PC-3 (cell line): ENCODE measurements at regions not wholly inside any gene's neighbourhood (a gene's known extent, or its start where the extent isn't known, plus 50 kb on each side); places are given as distances from the start of the nearest gene placed in this dataset.

ENCODE experiments used
- ATAC-seq: fragments of 200-7000 bp; cut with Tn5 transposase; 2 replicates; pipeline ENCODE4 v1.9.1; 2020; ENCODE audit warnings: mild to moderate bottlenecking, moderate library complexity
- BruUV-seq: library from RNA; stranded (reverse); fragments of 400-500 nt; replicated peaks from 2 replicates; lab custom pipeline; 2021; lab: Mats Ljungman, UMichigan
- CTCF ChIA-PET: fragments of 300-600 bp; sonication (Branson Sonifier 250); formaldehyde crosslinking; loops from one replicate; lab custom pipeline; 2022; ENCODE audit warnings: antibody characterized with exemption; lab: Charles Lee
- POLR2A ChIA-PET: fragments of 300-600 bp; sonication (Branson Sonifier 250); formaldehyde crosslinking; loops from one replicate; lab custom pipeline; 2022; ENCODE audit warnings: antibody characterized with exemption; ENCODE audit not compliant: unreplicated experiment; lab: Charles Lee
- DNase-seq: peaks from one replicate; pipeline ENCODE4 v3.0.0-alpha.2; 2015
- H2AFZ ChIP-seq: fragments of 300-600 bp; sonication (generic); 2 replicates; pipeline ENCODE4 v1.6.0; 2016; ENCODE audit warnings: antibody characterized with exemption, low read length
- H3F3A ChIP-seq: fragments of 300-600 bp; sonication (generic); one replicate; pipeline ENCODE4 v1.6.0; 2017; ENCODE audit warnings: antibody characterized with exemption, low read length, control low read depth, mild to moderate bottlenecking; ENCODE audit not compliant: unreplicated experiment
- H3K27ac ChIP-seq: fragments of 300-600 bp; sonication (generic); 2 replicates; pipeline ENCODE4 v1.5.1; 2016; ENCODE audit warnings: mild to moderate bottlenecking, low read length
- H3K27me3 ChIP-seq: fragments of 300-600 bp; sonication (generic); 2 replicates; pipeline ENCODE4 v1.6.1; 2016; ENCODE audit warnings: low read length, mixed read lengths
- H3K36me3 ChIP-seq: fragments of 300-600 bp; sonication (generic); 2 replicates; pipeline ENCODE4 v1.6.1; 2016; ENCODE audit warnings: low read depth, mixed run types, low read length, mixed read lengths
- H3K4me1 ChIP-seq: fragments of 300-600 bp; sonication (generic); 2 replicates; pipeline ENCODE4 v1.5.1; 2016; ENCODE audit warnings: low read length; ENCODE audit not compliant: insufficient read depth
- H3K4me2 ChIP-seq: fragments of 300-600 bp; sonication (generic); 2 replicates; pipeline ENCODE4 v1.6.0; 2016; ENCODE audit warnings: low read length
- H3K4me3 ChIP-seq: fragments of 300-600 bp; sonication (generic); 2 replicates; pipeline ENCODE4 v1.5.1; 2016; ENCODE audit warnings: mild to moderate bottlenecking, low read length, mixed read lengths
- H3K79me2 ChIP-seq: fragments of 300-600 bp; sonication (generic); 2 replicates; pipeline ENCODE4 v1.6.1; 2017; ENCODE audit warnings: low read length, mixed read lengths
- H3K9ac ChIP-seq: fragments of 300-600 bp; sonication (generic); 2 replicates; pipeline ENCODE4 v1.6.0; 2016; ENCODE audit warnings: mild to moderate bottlenecking, low read length
- H3K9me2 ChIP-seq: fragments of 300-600 bp; sonication (generic); replicated peaks from 2 replicates; pipeline ENCODE4 v1.6.1; 2016; ENCODE audit warnings: mixed run types, low read length, mixed read lengths
- H3K9me3 ChIP-seq: fragments of 300-600 bp; sonication (generic); 2 replicates; pipeline ENCODE4 v1.6.1; 2016; ENCODE audit warnings: low read length, mixed read lengths
- H4K20me1 ChIP-seq: fragments of 300-600 bp; sonication (generic); 2 replicates; pipeline ENCODE4 v1.6.1; 2016; ENCODE audit warnings: low read length, mixed read lengths
- EZH2 ChIP-seq: fragments of 300-600 bp; sonication (generic); IDR thresholded peaks from one replicate; pipeline ENCODE4 v1.6.1; 2017; ENCODE audit warnings: antibody characterized with exemption, mild to moderate bottlenecking, low read length; ENCODE audit not compliant: unreplicated experiment
- EZH2phosphoT487 ChIP-seq: fragments of 300-600 bp; sonication (generic); IDR thresholded peaks from 2 replicates; pipeline ENCODE4 v1.6.1; 2018; ENCODE audit warnings: mild to moderate bottlenecking, antibody characterized with exemption, low read length, borderline replicate concordance
- intact Hi-C: fragments of 100-400 bp; cut with micrococcal nuclease; formaldehyde crosslinking; loops from 2 replicates; pipeline ENCODE4 v1.9.0; 2023
- TF ChIP-seq, protein P1 (sequence below): fragments of 300-600 bp; sonication (generic); conservative IDR thresholded peaks from 2 replicates; pipeline ENCODE4 v1.5.1; 2017; ENCODE audit warnings: antibody characterized with exemption, low read depth, mild to moderate bottlenecking, low read length

DNA sequence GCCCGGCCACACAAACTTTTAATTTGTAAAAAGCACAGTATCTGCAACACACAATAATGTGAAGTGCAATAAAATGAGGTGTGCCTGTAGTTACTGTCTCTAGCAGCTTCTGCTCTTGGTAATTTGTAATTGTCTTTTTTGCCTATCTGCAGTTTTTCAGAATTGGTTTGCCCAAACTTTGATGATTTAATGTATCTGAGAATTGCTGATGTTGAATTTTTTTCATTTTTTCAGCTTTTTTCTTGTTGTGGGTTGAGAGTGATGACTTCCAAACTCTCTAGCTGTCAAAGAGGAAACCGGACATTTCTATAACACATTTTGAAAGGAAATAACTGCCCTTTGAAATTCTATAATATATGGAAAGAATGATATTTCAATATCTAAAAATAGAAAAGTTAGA is 236.9 kb downstream of the RERGL start:
- no peak for DNase-seq
- POLR2A ChIA-PET, result no interaction called here

DNA sequence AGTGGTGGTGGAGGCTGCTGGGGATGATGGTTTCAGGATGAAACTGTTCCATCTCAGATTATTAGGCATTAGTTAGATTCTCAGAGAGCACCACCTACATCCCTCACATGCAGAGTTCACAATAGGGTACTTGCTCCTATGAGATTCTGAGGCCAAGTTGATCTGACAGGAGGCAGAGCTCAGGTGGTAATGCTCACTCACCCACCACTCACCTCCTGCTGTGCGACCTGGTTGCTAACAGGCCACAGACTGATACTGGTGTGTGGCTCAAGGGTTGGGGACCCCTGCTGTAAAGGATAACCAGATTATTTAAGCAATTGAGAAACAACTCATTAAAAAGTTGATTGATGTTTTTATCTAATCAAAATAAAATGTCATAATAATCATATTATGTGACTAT is 248.5 kb downstream of the RERGL start:
- no peak overlapping the region for H3K4me2 ChIP-seq
- no peaks in the 10 kb centered on the region for H3K36me3 ChIP-seq
- intact Hi-C loops, result no loop called here
- TF ChIP-seq, protein P1, sequence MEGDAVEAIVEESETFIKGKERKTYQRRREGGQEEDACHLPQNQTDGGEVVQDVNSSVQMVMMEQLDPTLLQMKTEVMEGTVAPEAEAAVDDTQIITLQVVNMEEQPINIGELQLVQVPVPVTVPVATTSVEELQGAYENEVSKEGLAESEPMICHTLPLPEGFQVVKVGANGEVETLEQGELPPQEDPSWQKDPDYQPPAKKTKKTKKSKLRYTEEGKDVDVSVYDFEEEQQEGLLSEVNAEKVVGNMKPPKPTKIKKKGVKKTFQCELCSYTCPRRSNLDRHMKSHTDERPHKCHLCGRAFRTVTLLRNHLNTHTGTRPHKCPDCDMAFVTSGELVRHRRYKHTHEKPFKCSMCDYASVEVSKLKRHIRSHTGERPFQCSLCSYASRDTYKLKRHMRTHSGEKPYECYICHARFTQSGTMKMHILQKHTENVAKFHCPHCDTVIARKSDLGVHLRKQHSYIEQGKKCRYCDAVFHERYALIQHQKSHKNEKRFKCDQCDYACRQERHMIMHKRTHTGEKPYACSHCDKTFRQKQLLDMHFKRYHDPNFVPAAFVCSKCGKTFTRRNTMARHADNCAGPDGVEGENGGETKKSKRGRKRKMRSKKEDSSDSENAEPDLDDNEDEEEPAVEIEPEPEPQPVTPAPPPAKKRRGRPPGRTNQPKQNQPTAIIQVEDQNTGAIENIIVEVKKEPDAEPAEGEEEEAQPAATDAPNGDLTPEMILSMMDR, result no peak
- no peak for TF ChIP-seq EZH2phosphoT487
- no peak for TF ChIP-seq EZH2
- H3F3A ChIP-seq, result no peaks in the 10 kb centered on the region
- DNase-seq (no peak), ATAC-seq (no peak)
- no peaks in the 10 kb centered on the region for H3K27me3 ChIP-seq
- no peak overlapping the region for H3K4me3 ChIP-seq
- ChIA-PET CTCF (no interaction called here), POLR2A (no interaction called here)
- no peaks in the 10 kb centered on the region for H3K9me2 ChIP-seq
- BruUV-seq, result no TSS peak
- H2AFZ ChIP-seq, result no peak overlapping the region
- no peaks in the 10 kb centered on the region for H3K4me1 ChIP-seq
- no peak overlapping the region for H3K27ac ChIP-seq
- no peaks in the 10 kb centered on the region for H4K20me1 ChIP-seq
- H3K9me3 ChIP-seq, result no peaks in the 10 kb centered on the region
- no peak overlapping the region for H3K9ac ChIP-seq
- H3K79me2 ChIP-seq, result no peaks in the 10 kb centered on the region

More for the DNA sequence above, 236.9 kb downstream of the RERGL start:
- no peaks in the 10 kb centered on the region for H3K36me3 ChIP-seq
- no peaks in the 10 kb centered on the region for H3F3A ChIP-seq
- H4K20me1 ChIP-seq, result no peaks in the 10 kb centered on the region
- H3K4me1 ChIP-seq, result no peaks in the 10 kb centered on the region
- H3K27ac ChIP-seq, result no peak overlapping the region
- no peak for TF ChIP-seq EZH2
- no peak for TF ChIP-seq EZH2phosphoT487
- TF ChIP-seq, protein P1, result no peak
- BruUV-seq, result no TSS peak
- H3K9me3 ChIP-seq, result no peaks in the 10 kb centered on the region
- no peak overlapping the region for H3K9ac ChIP-seq
- H3K79me2 ChIP-seq, result no peaks in the 10 kb centered on the region
- H2AFZ ChIP-seq, result no peak overlapping the region
- H3K9me2 ChIP-seq, result no peaks in the 10 kb centered on the region
- intact Hi-C loops, result no loop called here
- H3K4me3 ChIP-seq, result no peak overlapping the region
- H3K27me3 ChIP-seq, result no peaks in the 10 kb centered on the region
- no peak for ATAC-seq
- H3K4me2 ChIP-seq, result no peak overlapping the region
- CTCF ChIA-PET, result no interaction called here

DNA sequence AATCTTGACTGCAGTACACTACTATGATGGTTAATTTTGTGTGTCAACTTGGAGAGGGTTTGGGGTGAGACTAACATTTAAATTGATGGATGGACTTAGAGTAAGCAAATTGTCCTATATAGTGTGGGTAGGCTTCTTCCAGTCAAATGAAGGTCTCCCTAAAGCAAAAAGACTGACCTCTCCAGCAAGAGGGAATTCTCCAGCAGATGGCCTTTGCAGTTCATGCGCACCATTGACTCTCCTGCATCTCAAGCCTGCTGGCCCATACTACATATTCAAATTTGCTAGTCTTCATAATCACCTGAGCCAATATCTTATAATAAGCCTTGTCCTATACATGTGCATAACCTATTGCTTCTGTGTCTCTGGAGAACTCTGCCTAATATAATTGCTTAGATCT is 260.2 kb downstream of the RERGL start:
- CTCF ChIA-PET, result no interaction called here
- Histone ChIP-seq H3K9me3 (no peaks in the 10 kb centered on the region), H3K4me2 (no peak overlapping the region), H4K20me1 (no peaks in the 10 kb centered on the region), H3K4me1 (no peaks in the 10 kb centered on the region), H3K79me2 (no peaks in the 10 kb centered on the region), H3K36me3 (no peaks in the 10 kb centered on the region), H2AFZ (no peak overlapping the region), H3K27ac (no peak overlapping the region), H3F3A (no peaks in the 10 kb centered on the region), H3K9me2 (no peaks in the 10 kb centered on the region), H3K4me3 (no peak overlapping the region), H3K27me3 (no peaks in the 10 kb centered on the region), H3K9ac (no peak overlapping the region)
- DNase-seq (no peak), ATAC-seq (no peak)
- no peak for TF ChIP-seq EZH2
- TF ChIP-seq, protein P1, result no peak
- TF ChIP-seq EZH2phosphoT487, result no peak
- POLR2A ChIA-PET, result no interaction called here
- no TSS peak for BruUV-seq
- intact Hi-C loops, result no loop called here
